Stomach smooth muscle (tissue), 2 donors: ENCODE measurements at regions not wholly inside any gene's neighbourhood (a gene's known extent, or its start where the extent isn't known, plus 50 kb on each side); places are given as distances from the start of the nearest gene placed in this dataset.

ENCODE experiments used
- H3K27ac ChIP-seq: one replicate; pipeline ENCODE4 v1.7.0; 2013; ENCODE audit warnings: mild to moderate bottlenecking, low read length, inconsistent platforms
- H3K27me3 ChIP-seq, 2 donors: one replicate each; pipeline ENCODE4 v1.7.0; 2013; ENCODE audit warnings: low read length in 2 of 2; ENCODE audit not compliant: insufficient read depth in 2 of 2, control insufficient read depth in 1 of 2
- H3K36me3 ChIP-seq, 2 donors: one replicate each; pipeline ENCODE4 v1.7.0; 2013; ENCODE audit warnings: low read length in 2 of 2; ENCODE audit not compliant: control insufficient read depth in 2 of 2, insufficient read depth in 2 of 2
- H3K4me1 ChIP-seq: one replicate; pipeline ENCODE4 v1.7.0; 2013; ENCODE audit warnings: low read length; ENCODE audit not compliant: control insufficient read depth, insufficient read depth
- H3K4me3 ChIP-seq, 2 donors: one replicate each; pipeline ENCODE4 v1.7.0; 2013; ENCODE audit warnings: low read length in 2 of 2
- H3K9ac ChIP-seq, 2 donors: one replicate each; pipeline ENCODE4 v1.7.0; 2013; ENCODE audit warnings: low read length in 2 of 2, mild to moderate bottlenecking in 1 of 2
- H3K9me3 ChIP-seq, 2 donors: one replicate each; pipeline ENCODE4 v1.7.0; 2013; ENCODE audit warnings: low read length in 2 of 2; ENCODE audit not compliant: control insufficient read depth in 2 of 2
- donor health status: healthy.
- donor health status: Pancreatic carcinoma.

DNA sequence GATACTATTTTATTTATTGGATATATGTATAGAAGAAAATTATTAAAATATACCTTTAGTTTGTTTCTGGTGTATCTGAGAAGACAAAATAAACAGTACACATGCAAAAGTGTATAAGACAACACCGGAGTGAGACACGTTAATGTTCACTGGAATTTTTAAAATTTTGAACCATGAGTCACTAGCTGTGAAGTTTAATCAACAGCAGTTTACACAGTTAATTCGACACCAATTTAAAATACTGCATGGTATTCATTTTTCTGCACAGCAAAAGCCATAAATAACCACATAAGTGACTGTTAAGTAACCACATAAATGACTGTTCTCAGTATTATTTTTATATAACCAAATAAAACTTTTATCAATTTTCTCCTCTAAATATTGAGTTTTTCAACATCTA is 418.7 kb upstream of the NBEA start:
- Histone ChIP-seq H3K27me3 (no peaks in the 10 kb centered on the region), H3K4me1 (no peaks in the 10 kb centered on the region), H3K36me3 (no peaks in the 10 kb centered on the region), H3K27ac (no peak overlapping the region), H3K9ac (no peak overlapping the region), H3K9me3 (peaks cover 0 to 4% of the 10 kb centered on the region in 2 donors), H3K4me3 (no peak overlapping the region)

- H3K36me3 ChIP-seq, result no peaks in the 10 kb centered on the region
- H3K27ac ChIP-seq, result no peak overlapping the region
- no peaks in the 10 kb centered on the region for H3K4me1 ChIP-seq
- H3K27me3 ChIP-seq, result no peaks in the 10 kb centered on the region
- no peak overlapping the region for H3K9ac ChIP-seq
- no peak overlapping the region for H3K4me3 ChIP-seq
- H3K9me3 ChIP-seq, result no peaks in the 10 kb centered on the region
Observed at GRCh38 chr13:34533941-34534340, 408.1 kb upstream of the NBEA start.

GRCh38 chr13:34542321-34542720 is 399.7 kb upstream of the NBEA start:
- no peaks in the 10 kb centered on the region for H3K36me3 ChIP-seq
- H3K9ac ChIP-seq, result no peak overlapping the region
- H3K4me1 ChIP-seq, result no peaks in the 10 kb centered on the region
- no peak overlapping the region for H3K27ac ChIP-seq
- no peaks in the 10 kb centered on the region for H3K9me3 ChIP-seq
- no peak overlapping the region for H3K4me3 ChIP-seq
- no peaks in the 10 kb centered on the region for H3K27me3 ChIP-seq

- Histone ChIP-seq H3K4me1 (no peaks in the 10 kb centered on the region), H3K36me3 (no peaks in the 10 kb centered on the region), H3K9me3 (no peaks in the 10 kb centered on the region), H3K4me3 (no peak overlapping the region), H3K9ac (no peak overlapping the region), H3K27me3 (no peaks in the 10 kb centered on the region), H3K27ac (no peak overlapping the region)
Observed at GRCh38 chr13:34543836-34544235, 398.2 kb upstream of the NBEA start.

- Histone ChIP-seq H3K36me3 (no peaks in the 10 kb centered on the region), H3K27ac (no peak overlapping the region), H3K27me3 (no peaks in the 10 kb centered on the region), H3K4me3 (no peak overlapping the region), H3K4me1 (no peaks in the 10 kb centered on the region), H3K9me3 (no peaks in the 10 kb centered on the region), H3K9ac (no peak overlapping the region)
Observed at GRCh38 chr13:34545461-34545860, 396.6 kb upstream of the NBEA start.

DNA sequence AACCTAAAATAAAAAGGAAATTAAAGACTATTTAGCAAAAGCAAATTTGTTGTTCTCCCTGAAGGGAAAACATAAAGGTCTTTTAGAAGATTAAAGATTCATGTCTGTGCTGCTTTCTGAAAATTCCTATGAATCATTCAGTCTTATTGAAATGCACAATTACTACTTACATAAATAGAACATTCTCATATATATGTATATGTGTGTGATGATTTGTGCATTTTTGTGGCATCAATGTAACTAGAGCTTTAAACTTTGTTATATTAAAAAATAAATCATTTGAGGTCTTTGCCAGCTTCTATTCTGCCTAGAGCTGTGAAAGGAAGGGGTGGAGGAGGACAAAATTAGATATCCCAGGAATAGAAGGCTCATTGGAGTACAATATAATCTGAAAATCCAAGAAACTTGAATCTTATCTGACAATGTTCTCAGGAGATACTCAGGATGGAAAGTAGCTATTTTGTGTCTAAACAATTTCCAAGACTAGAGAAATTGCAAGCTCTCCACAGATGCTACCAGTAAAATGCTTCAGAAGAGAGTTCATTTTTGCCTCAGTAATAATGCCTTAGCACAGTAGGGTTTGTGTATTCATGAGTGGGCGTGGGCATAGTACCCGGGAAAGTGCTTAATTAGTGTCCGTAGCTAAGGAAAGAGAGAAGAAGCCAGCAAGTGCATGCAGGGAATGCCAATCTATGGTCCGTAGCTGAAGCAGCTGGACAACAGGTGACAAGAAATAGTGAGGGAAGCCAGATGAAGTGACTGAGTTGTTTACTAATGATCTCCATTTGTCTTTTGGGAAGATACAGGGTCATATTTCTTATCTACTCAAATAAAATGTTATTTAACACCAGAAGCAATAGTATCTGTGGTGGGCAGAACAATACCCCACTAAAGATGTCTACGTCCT is 395.5 kb upstream of the NBEA start:
- H3K27me3 ChIP-seq, result no peaks in the 10 kb centered on the region
- H3K4me3 ChIP-seq, result no peak overlapping the region
- no peaks in the 10 kb centered on the region for H3K4me1 ChIP-seq
- no peak overlapping the region for H3K27ac ChIP-seq
- no peaks in the 10 kb centered on the region for H3K9me3 ChIP-seq
- H3K36me3 ChIP-seq, result no peaks in the 10 kb centered on the region
- H3K9ac ChIP-seq, result no peak overlapping the region

GRCh38 chr13:34547929-34548328 is 394.1 kb upstream of the NBEA start:
- no peaks in the 10 kb centered on the region for H3K4me1 ChIP-seq
- no peak overlapping the region for H3K27ac ChIP-seq
- H3K9me3 ChIP-seq, result no peaks in the 10 kb centered on the region
- no peak overlapping the region for H3K4me3 ChIP-seq
- no peaks in the 10 kb centered on the region for H3K36me3 ChIP-seq
- no peaks in the 10 kb centered on the region for H3K27me3 ChIP-seq
- H3K9ac ChIP-seq, result no peak overlapping the region

DNA sequence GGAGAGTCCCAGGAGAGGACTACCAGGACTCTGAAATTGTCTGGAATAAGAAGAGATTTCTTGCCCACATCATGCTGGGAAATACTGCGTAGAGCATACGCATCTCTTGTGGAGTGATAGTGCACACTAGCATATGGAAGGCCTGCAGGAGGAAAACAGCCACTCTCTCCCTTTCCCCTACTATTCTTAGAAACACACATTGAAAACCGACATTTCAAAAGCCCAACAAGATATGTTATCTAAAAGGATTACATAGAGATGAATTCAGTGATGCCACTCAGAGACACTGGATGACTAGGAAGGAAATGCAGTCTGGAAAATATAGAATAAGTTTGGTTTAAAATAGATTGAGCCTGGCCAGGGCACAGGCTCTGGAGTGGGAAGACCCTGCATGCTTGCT is 388.7 kb upstream of the NBEA start:
- Histone ChIP-seq H3K9me3 (no peaks in the 10 kb centered on the region), H3K27ac (no peak overlapping the region), H3K9ac (no peak overlapping the region), H3K4me3 (no peak overlapping the region), H3K36me3 (no peaks in the 10 kb centered on the region), H3K4me1 (no peaks in the 10 kb centered on the region), H3K27me3 (no peaks in the 10 kb centered on the region)

GRCh38 chr13:34555988-34556387 is 386.1 kb upstream of the NBEA start:
- no peak overlapping the region for H3K27ac ChIP-seq
- H3K36me3 ChIP-seq, result no peaks in the 10 kb centered on the region
- no peaks in the 10 kb centered on the region for H3K9me3 ChIP-seq
- H3K27me3 ChIP-seq, result no peaks in the 10 kb centered on the region
- no peaks in the 10 kb centered on the region for H3K4me1 ChIP-seq
- no peak overlapping the region for H3K4me3 ChIP-seq
- H3K9ac ChIP-seq, result no peak overlapping the region

GRCh38 chr13:34561033-34561432 is 381.0 kb upstream of the NBEA start:
- Histone ChIP-seq H3K9me3 (no peaks in the 10 kb centered on the region), H3K36me3 (no peaks in the 10 kb centered on the region), H3K9ac (no peak overlapping the region), H3K4me1 (no peaks in the 10 kb centered on the region), H3K4me3 (no peak overlapping the region), H3K27me3 (no peaks in the 10 kb centered on the region), H3K27ac (no peak overlapping the region)

- Histone ChIP-seq H3K4me3 (no peak overlapping the region), H3K27ac (no peak overlapping the region), H3K9ac (no peak overlapping the region), H3K36me3 (no peaks in the 10 kb centered on the region), H3K9me3 (no peaks in the 10 kb centered on the region), H3K4me1 (no peaks in the 10 kb centered on the region), H3K27me3 (no peaks in the 10 kb centered on the region)
Observed at GRCh38 chr13:34567597-34567996, 374.5 kb upstream of the NBEA start.
